Breast epithelium (tissue), 3 donors: ENCODE measurements at regions not wholly inside any gene's neighbourhood (a gene's known extent, or its start where the extent isn't known, plus 50 kb on each side); places are given as distances from the start of the nearest gene placed in this dataset.

Source experiments
- CTCF ChIP-seq, 3 donors: fragments of 450-650 bp; IDR thresholded peaks; one replicate each; pipeline ENCODE4 v1.5.1; 2016 to 2017; ENCODE audit warnings: antibody characterized with exemption in 3 of 3, mild to moderate bottlenecking in 3 of 3, moderate library complexity in 3 of 3
- POLR2A ChIP-seq: fragments of 450-650 bp; IDR thresholded peaks from one replicate; pipeline ENCODE4 v1.6.1; 2016; ENCODE audit warnings: antibody characterized with exemption, mild to moderate bottlenecking, moderate library complexity
- POLR2AphosphoS5 ChIP-seq, 3 donors: sonication (generic); formaldehyde crosslinking; IDR thresholded peaks; one replicate each; pipeline ENCODE4 v1.6.1; 2017; ENCODE audit warnings: antibody characterized with exemption in 3 of 3

- TF ChIP-seq CTCF (IDR thresholded peaks at IDR 0.05) = no peak
- no peak for TF ChIP-seq POLR2A
- TF ChIP-seq POLR2AphosphoS5 (IDR thresholded peaks at IDR 0.05) = no peak
Observed at GRCh38 chr22:26998716-26999115, 341.3 kb downstream of the MIAT start.
